Psoas muscle (tissue), 7 donors: ENCODE measurements at regions not wholly inside any gene's neighbourhood (a gene's known extent, or its start where the extent isn't known, plus 50 kb on each side); places are given as distances from the start of the nearest gene placed in this dataset.

Experiments used
- ATAC-seq, 4 donors: fragments of 200-7000 bp; cut with Tn5 transposase; one replicate each; pipeline ENCODE4 v1.9.1; 2020; ENCODE audit warnings: moderate library complexity in 3 of 4, mild to moderate bottlenecking in 2 of 4
- DNase-seq, 2 donors: peaks; one replicate each; pipeline ENCODE4 v3.0.0-alpha.2; 2020
- H3K27ac ChIP-seq: fragments of 200-600 bp; one replicate; pipeline ENCODE4 v1.8.0; 2022
- H3K27me3 ChIP-seq, 3 donors: fragments of 200-600 bp in 1 of 3; one replicate each; pipeline versions ENCODE4 v1.6.1 to v1.8.0; 2013 to 2022; ENCODE audit warnings: low read length in 2 of 3, mild to moderate bottlenecking in 2 of 3, moderate library complexity in 1 of 3; ENCODE audit not compliant: insufficient read depth in 3 of 3
- H3K36me3 ChIP-seq, 2 donors: fragments of 200-600 bp in 1 of 2; one replicate each; pipeline versions ENCODE4 v1.6.1 to v1.8.0; 2013 to 2022; ENCODE audit warnings: low read depth in 1 of 2, mild to moderate bottlenecking in 1 of 2, moderate library complexity in 1 of 2; ENCODE audit not compliant: insufficient read depth in 1 of 2
- H3K4me1 ChIP-seq: fragments of 200-600 bp; one replicate; pipeline ENCODE4 v1.8.0; 2022
- H3K4me3 ChIP-seq: fragments of 200-600 bp; one replicate; pipeline ENCODE4 v1.8.0; 2022; ENCODE audit warnings: mild to moderate bottlenecking
- H3K9me3 ChIP-seq: fragments of 200-600 bp; one replicate; pipeline ENCODE4 v1.8.0; 2022
- WGBS, 3 donors: extraction: QIAGEN DNeasy Blood & Tissue Kit; methylation state at CpG; one replicate each; pipeline versions ENCODE4 v1.1.6 to v1.1.7; 2013; 5-methylcytosine and 5-hydroxymethylcytosine counted together
- intact Hi-C, 2 donors: fragments of 100-400 bp; cut with DNase I; formaldehyde crosslinking; loops; one replicate each; pipeline versions ENCODE4 v1.11.0 to v1.14.2; 2022
- TF ChIP-seq, protein P1 (sequence below): fragments of 200-600 bp; IDR thresholded peaks from one replicate; pipeline ENCODE4 v1.8.0; 2022; ENCODE audit warnings: antibody characterized with exemption
- donor health status: healthy with polysubstance abuse.
- donor health status: DM: no; HTN: no; CAD: no; lungs with moderate emphysema.
- donor health status: Bipolar disorder and iron deficiency.
- donor health status: healthy.
- donor health status: DM: yes; HTN: yes; CAD: no.
- donor health status: DM: no; HTN: no; CAD: no.
- donor health status: DM: yes; HTN: yes; CAD: no.

DNA sequence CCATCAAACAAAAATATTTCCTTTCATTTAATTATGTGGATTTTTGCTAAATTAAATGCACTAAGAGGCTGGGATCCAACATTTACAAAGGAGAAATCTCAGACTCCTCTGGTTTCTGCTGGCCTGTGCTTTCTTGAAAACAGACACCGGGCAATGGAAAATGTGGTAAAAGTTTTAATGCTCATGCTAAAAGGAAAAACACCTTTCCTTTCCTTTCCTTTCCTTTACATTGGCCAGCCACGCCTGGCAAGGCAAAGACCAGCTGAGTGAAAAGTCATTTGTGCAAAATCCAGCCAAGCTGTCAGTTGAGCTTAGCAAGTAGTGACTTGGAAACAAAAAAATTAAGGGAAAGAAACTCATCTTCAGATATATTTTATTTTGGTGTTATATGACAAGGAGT is 240.3 kb downstream of the LACC1 start:
- H3K9me3 ChIP-seq, result peaks cover 3% of the 10 kb centered on the region
- no peak for ATAC-seq
- H3K27ac ChIP-seq, result no peak overlapping the region
- WGBS, 3 donors, result 67 to 75% (median 72%) methylated on average over 2 of the region's 2 CpGs
- H3K4me3 ChIP-seq, result no peak overlapping the region
- intact Hi-C loops, result no loop called here
- H3K4me1 ChIP-seq, result peaks cover 23% of the 10 kb centered on the region
- no peaks in the 10 kb centered on the region for H3K27me3 ChIP-seq
- H3K36me3 ChIP-seq, result no peaks in the 10 kb centered on the region
- no peak for DNase-seq
- TF ChIP-seq, protein P1, sequence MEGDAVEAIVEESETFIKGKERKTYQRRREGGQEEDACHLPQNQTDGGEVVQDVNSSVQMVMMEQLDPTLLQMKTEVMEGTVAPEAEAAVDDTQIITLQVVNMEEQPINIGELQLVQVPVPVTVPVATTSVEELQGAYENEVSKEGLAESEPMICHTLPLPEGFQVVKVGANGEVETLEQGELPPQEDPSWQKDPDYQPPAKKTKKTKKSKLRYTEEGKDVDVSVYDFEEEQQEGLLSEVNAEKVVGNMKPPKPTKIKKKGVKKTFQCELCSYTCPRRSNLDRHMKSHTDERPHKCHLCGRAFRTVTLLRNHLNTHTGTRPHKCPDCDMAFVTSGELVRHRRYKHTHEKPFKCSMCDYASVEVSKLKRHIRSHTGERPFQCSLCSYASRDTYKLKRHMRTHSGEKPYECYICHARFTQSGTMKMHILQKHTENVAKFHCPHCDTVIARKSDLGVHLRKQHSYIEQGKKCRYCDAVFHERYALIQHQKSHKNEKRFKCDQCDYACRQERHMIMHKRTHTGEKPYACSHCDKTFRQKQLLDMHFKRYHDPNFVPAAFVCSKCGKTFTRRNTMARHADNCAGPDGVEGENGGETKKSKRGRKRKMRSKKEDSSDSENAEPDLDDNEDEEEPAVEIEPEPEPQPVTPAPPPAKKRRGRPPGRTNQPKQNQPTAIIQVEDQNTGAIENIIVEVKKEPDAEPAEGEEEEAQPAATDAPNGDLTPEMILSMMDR, result no peak

DNA sequence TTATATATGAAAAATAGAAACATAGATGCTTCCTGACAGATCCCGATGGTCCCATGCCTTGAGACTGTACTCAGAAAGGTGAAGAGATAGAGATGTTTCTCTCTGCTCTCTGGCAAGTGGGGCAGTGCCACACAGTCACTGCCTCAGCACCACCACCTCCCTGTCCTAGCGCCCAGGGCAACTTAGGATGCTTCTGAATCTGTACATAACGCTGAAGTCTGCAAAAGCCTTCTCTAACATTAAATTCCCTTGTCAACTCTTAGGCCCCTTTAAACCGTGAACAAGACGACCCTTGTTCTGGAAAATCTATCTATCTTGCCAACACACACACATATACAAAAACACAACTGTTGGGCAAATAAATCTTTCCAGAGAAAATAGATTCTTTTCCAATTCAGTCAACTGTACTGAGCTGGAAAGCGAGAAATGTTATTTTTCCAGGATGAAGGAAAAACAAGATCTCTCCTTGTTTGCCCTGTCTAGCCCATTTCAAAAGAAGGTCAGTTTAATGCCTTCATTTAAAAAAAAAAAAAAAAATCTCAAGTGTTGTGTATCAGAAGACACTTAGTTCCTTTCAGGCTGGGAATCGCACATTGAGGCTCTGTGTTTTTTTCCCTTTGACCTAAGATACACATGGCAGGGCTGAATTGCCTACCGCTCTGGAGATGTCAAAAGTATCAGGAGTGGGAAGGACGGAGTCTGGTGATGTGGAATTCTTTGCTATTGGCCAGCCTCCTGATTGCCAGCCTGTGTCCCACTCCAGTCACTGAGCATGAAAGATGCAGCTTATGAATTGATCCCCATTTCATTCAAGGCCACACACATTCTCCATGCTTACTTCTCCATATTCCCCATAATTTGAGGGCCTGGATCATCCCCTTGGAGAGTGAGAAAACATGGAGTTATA is 241.4 kb downstream of the LACC1 start:
- DNase-seq (no peak), ATAC-seq (no peak)
- no peak overlapping the region for H3K27ac ChIP-seq
- H3K36me3 ChIP-seq, result no peaks in the 10 kb centered on the region
- H3K27me3 ChIP-seq, result no peaks in the 10 kb centered on the region
- no peak overlapping the region for H3K4me3 ChIP-seq
- TF ChIP-seq, protein P1, result no peak
- peaks cover 20% of the 10 kb centered on the region for H3K4me1 ChIP-seq
- 67 to 72% (median 69%) methylated on average over 9 of the region's 9 CpGs for WGBS, 3 donors
- intact Hi-C loops, result no loop called here
- H3K9me3 ChIP-seq, result peaks cover 3% of the 10 kb centered on the region

DNA sequence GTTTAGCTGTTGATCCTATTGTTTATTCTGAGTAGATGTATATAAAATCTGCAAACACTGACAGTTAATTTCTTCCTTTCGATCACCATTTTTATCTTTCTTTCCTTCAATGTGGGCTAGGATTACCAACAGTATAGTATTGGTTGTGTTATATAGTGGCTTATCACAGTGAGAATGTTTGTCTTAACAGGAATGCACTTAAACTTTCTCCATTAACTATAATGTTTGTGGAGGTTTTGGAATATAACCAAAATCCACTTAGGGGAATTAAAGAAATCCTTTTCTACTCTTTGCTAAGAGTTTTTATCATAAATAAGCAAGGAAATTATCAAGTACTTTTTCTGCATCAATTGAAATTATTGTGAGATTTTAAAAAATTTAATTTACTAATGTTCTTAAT is 244.6 kb downstream of the LACC1 start:
- Histone ChIP-seq H3K36me3 (no peaks in the 10 kb centered on the region), H3K4me1 (peaks cover 6% of the 10 kb centered on the region), H3K27ac (no peak overlapping the region), H3K4me3 (no peak overlapping the region), H3K9me3 (peaks cover 3% of the 10 kb centered on the region), H3K27me3 (no peaks in the 10 kb centered on the region)
- 94 to 100% (median 97%) methylated on average over 1 of the region's 1 CpG for WGBS, 3 donors
- ATAC-seq (no peak), DNase-seq (no peak)
- TF ChIP-seq, protein P1, result no peak
- intact Hi-C loops, result no loop called here

DNA sequence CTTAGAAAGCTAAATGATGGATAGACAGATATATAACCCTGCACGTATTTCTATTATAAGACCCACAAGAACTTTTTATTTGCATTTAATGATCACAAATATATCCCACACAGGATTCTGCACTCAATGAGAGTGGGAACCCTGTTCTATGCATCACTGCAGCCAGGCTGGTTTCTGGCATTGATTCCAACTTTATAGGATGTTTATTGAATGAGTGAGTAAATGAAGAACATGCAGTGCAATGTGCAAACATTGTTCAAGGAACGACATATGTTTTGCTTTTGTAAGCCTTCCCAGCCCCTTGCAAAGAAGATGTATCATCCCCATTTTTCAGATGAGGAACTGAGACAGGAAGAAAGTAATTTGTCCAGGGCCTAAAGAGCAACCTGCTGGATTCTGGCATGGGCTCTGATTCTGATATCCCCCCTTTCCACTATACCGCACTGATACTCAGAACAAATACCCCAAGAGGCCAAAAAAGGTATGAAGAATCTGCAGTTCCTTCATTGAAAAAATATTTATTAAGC is 246.3 kb downstream of the LACC1 start:
- H3K9me3 ChIP-seq, result peaks cover 3% of the 10 kb centered on the region
- H3K4me3 ChIP-seq, result no peak overlapping the region
- peaks cover 9% of the 10 kb centered on the region for H3K4me1 ChIP-seq
- H3K27ac ChIP-seq, result no peak overlapping the region
- WGBS, 3 donors, result 77 to 98% (median 95%) methylated on average over 3 of the region's 3 CpGs
- no peaks in the 10 kb centered on the region for H3K36me3 ChIP-seq
- TF ChIP-seq, protein P1, result no peak
- no peak for ATAC-seq
- intact Hi-C loops, result no loop called here
- no peak for DNase-seq
- no peaks in the 10 kb centered on the region for H3K27me3 ChIP-seq
